ENCODE measurements at regions not wholly inside any gene's neighbourhood (a gene's known extent, or its start where the extent isn't known, plus 50 kb on each side); places are given as distances from the start of the nearest gene placed in this dataset.

- peaks cover 10% of the 10 kb centered on the region for H3K27me3 Mint-ChIP-seq (ENCODE audit: unreplicated experiment)
- no peak overlapping the region for H3K4me3 Mint-ChIP-seq (ENCODE audit: unreplicated experiment)
- peaks cover 11% of the 10 kb centered on the region for H3K9me3 Mint-ChIP-seq (ENCODE audit: unreplicated experiment)
- no peaks in the 10 kb centered on the region for H3K36me3 Mint-ChIP-seq (ENCODE audit: unreplicated experiment)
- H3K27ac Mint-ChIP-seq (ENCODE audit: unreplicated experiment), result no peak overlapping the region
- TF ChIP-seq, protein P1, sequence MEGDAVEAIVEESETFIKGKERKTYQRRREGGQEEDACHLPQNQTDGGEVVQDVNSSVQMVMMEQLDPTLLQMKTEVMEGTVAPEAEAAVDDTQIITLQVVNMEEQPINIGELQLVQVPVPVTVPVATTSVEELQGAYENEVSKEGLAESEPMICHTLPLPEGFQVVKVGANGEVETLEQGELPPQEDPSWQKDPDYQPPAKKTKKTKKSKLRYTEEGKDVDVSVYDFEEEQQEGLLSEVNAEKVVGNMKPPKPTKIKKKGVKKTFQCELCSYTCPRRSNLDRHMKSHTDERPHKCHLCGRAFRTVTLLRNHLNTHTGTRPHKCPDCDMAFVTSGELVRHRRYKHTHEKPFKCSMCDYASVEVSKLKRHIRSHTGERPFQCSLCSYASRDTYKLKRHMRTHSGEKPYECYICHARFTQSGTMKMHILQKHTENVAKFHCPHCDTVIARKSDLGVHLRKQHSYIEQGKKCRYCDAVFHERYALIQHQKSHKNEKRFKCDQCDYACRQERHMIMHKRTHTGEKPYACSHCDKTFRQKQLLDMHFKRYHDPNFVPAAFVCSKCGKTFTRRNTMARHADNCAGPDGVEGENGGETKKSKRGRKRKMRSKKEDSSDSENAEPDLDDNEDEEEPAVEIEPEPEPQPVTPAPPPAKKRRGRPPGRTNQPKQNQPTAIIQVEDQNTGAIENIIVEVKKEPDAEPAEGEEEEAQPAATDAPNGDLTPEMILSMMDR (IDR thresholded peaks at IDR 0.05), result no peak
- no peak for DNase-seq (ENCODE audit: extremely low spot score, unreplicated experiment)
- peaks cover 14% of the 10 kb centered on the region for H3K4me1 Mint-ChIP-seq (ENCODE audit: unreplicated experiment)
Measured at GRCh38 chr2:190785334-190785733, 95.3 kb upstream of the GLS start.

DNA sequence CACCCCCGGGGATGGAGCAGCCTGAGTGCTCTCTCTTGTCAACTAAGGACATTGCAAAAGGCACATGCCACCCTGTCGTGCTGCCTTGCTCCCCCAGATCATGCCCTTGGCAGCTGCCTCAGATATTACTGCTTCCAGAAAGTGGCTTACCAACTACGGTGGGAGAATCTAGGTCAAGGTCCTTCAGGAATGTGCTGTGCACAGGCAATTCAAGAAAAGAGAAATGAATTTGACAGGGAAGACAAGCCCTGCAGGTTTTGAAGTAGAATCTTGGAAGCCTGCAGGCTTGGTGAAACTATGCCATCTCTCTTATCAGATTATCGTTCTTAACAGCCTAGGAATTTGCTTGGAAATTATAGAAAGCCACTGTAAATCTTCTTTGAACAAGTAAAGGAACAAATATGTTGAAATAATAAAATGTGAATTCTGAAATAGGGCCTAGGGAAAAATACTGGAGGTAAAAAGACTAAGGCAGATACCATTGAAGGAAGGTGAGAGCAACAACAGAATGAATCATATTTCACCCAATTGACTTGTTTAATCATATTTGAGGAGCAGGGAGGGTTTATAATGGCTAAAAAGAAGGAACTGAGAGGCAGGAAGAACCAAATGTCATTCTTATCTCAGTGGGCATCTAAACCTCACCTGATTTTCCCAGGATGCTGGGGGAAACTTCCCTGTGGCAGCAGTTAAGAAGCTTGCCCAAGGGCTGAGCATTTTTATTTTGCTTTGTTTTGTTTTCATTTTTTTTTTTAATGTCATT, 94.0 kb upstream of the GLS start:
- no peak for DNase-seq (ENCODE audit: extremely low spot score, unreplicated experiment)
- Mint-ChIP-seq H3K27ac (ENCODE audit: unreplicated experiment) (no peak overlapping the region), H3K4me3 (ENCODE audit: unreplicated experiment) (no peak overlapping the region), H3K4me1 (ENCODE audit: unreplicated experiment) (peaks cover 15% of the 10 kb centered on the region), H3K36me3 (ENCODE audit: unreplicated experiment) (no peaks in the 10 kb centered on the region), H3K27me3 (ENCODE audit: unreplicated experiment) (no peaks in the 10 kb centered on the region), H3K9me3 (ENCODE audit: unreplicated experiment) (peaks cover 11% of the 10 kb centered on the region)
- TF ChIP-seq, protein P1 (IDR thresholded peaks at IDR 0.05), result no peak

DNA sequence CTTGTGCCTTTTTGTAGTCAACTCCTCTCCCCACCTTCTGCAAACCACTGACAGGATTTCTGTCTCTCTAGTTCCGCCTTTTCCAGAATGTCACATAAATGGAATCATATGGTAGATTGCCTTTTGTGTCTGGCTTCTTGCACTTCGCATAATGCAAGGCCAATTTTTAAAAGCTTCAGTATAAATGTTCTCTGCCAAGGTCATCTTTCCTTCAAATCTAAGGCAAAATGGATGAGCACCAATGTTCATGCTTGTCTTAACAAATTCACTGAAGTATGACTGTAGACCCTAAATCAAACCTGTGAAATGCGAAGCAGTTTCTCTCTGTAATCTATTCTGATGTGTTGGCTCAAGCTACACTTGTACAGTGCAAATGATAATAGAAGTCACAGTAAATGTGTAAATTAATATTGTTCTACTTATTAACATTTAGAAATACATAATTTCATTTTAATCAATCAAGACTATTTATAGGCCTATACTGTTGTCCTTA, 92.8 kb upstream of the GLS start:
- TF ChIP-seq, protein P1 (IDR thresholded peaks at IDR 0.05), result no peak
- H3K4me1 Mint-ChIP-seq (ENCODE audit: unreplicated experiment), result peaks cover 20% of the 10 kb centered on the region
- H3K36me3 Mint-ChIP-seq (ENCODE audit: unreplicated experiment), result no peaks in the 10 kb centered on the region
- H3K27ac Mint-ChIP-seq (ENCODE audit: unreplicated experiment), result no peak overlapping the region
- no peak for DNase-seq (ENCODE audit: extremely low spot score, unreplicated experiment)
- peaks cover 11% of the 10 kb centered on the region for H3K9me3 Mint-ChIP-seq (ENCODE audit: unreplicated experiment)
- H3K27me3 Mint-ChIP-seq (ENCODE audit: unreplicated experiment), result no peaks in the 10 kb centered on the region
- H3K4me3 Mint-ChIP-seq (ENCODE audit: unreplicated experiment), result no peak overlapping the region

GRCh38 chr2:190789074-190790004, 91.3 kb upstream of the GLS start:
- H3K27me3 Mint-ChIP-seq (ENCODE audit: unreplicated experiment), result no peaks in the 10 kb centered on the region
- no peak overlapping the region for H3K4me3 Mint-ChIP-seq (ENCODE audit: unreplicated experiment)
- no peak overlapping the region for H3K27ac Mint-ChIP-seq (ENCODE audit: unreplicated experiment)
- no peaks in the 10 kb centered on the region for H3K36me3 Mint-ChIP-seq (ENCODE audit: unreplicated experiment)
- no peak for DNase-seq (ENCODE audit: extremely low spot score, unreplicated experiment)
- peaks cover 24% of the 10 kb centered on the region for H3K4me1 Mint-ChIP-seq (ENCODE audit: unreplicated experiment)
- H3K9me3 Mint-ChIP-seq (ENCODE audit: unreplicated experiment), result peaks cover 2% of the 10 kb centered on the region
- TF ChIP-seq, protein P1 (IDR thresholded peaks at IDR 0.05), result no peak

Data from osteocyte (in vitro differentiated cells).